HEK293T (cell line): ENCODE measurements at regions not wholly inside any gene's neighbourhood (a gene's known extent, or its start where the extent isn't known, plus 50 kb on each side); places are given as distances from the start of the nearest gene placed in this dataset.

Experiments
- CTCF ChIA-PET: fragments of 350-600 bp; formaldehyde crosslinking; extraction: SDS; loops from one replicate; lab custom pipeline; 2021; ENCODE audit warnings: antibody characterized with exemption, inconsistent platforms; lab: Yijun Ruan, JAX
- POLR2A ChIA-PET: fragments of 350-600 bp; formaldehyde crosslinking; extraction: SDS; loops from one replicate; lab custom pipeline; 2020; ENCODE audit warnings: antibody characterized with exemption, inconsistent platforms; lab: Yijun Ruan, JAX
- DNase-seq: peaks from one replicate; pipeline ENCODE4 v3.0.0; 2012; ENCODE audit warnings: mixed read lengths; ENCODE audit errors: extremely low spot score
- ARNT ChIP-seq: fragments of 450-650 bp; IDR thresholded peaks from 2 replicates; pipeline ENCODE4 v1.6.1; 2017; ENCODE audit warnings: mild to moderate bottlenecking
- BHLHE40 ChIP-seq: fragments of 450-650 bp; IDR thresholded peaks from 2 replicates; pipeline ENCODE4 v1.6.1; 2016; ENCODE audit warnings: mild to moderate bottlenecking, moderate library complexity, borderline replicate concordance
- CTBP1 ChIP-seq: fragments of 450-650 bp; IDR thresholded peaks from 2 replicates; pipeline ENCODE4 v1.6.1; 2016; ENCODE audit warnings: borderline replicate concordance
- ELF4 ChIP-seq: fragments of 450-650 bp; IDR thresholded peaks from 2 replicates; pipeline ENCODE4 v1.6.1; 2017; ENCODE audit warnings: antibody characterized with exemption
- FOXA1 ChIP-seq: fragments of 450-650 bp; IDR thresholded peaks from 2 replicates; pipeline ENCODE4 v1.6.1; 2016; ENCODE audit warnings: mild to moderate bottlenecking
- FOXK2 ChIP-seq: fragments of 450-650 bp; IDR thresholded peaks from 2 replicates; pipeline ENCODE4 v1.6.1; 2016; ENCODE audit warnings: mild to moderate bottlenecking
- FOXM1 ChIP-seq: fragments of 450-650 bp; IDR thresholded peaks from 2 replicates; pipeline ENCODE4 v1.6.1; 2017; ENCODE audit warnings: mild to moderate bottlenecking, borderline replicate concordance
- HDGF ChIP-seq: fragments of 450-650 bp; IDR thresholded peaks from 2 replicates; pipeline ENCODE4 v1.6.1; 2017; ENCODE audit warnings: antibody characterized with exemption, borderline replicate concordance
- L3MBTL2 ChIP-seq: fragments of 450-650 bp; conservative IDR thresholded peaks from 2 replicates; pipeline ENCODE4 v1.6.1; 2016; ENCODE audit warnings: mild to moderate bottlenecking
- LEF1 ChIP-seq: fragments of 450-650 bp; IDR thresholded peaks from 2 replicates; pipeline ENCODE4 v1.6.1; 2017; ENCODE audit warnings: mild to moderate bottlenecking, borderline replicate concordance
- NFRKB ChIP-seq: fragments of 450-650 bp; IDR thresholded peaks from 2 replicates; pipeline ENCODE4 v1.6.1; 2016; ENCODE audit warnings: mild to moderate bottlenecking, moderate library complexity
- PKNOX1 ChIP-seq: fragments of 450-650 bp; IDR thresholded peaks from 2 replicates; pipeline ENCODE4 v1.6.1; 2016
- SP1 ChIP-seq: fragments of 450-650 bp; IDR thresholded peaks from 2 replicates; pipeline ENCODE4 v1.6.1; 2017
- SUZ12 ChIP-seq: fragments of 450-650 bp; IDR thresholded peaks from 2 replicates; pipeline ENCODE4 v1.6.1; 2016; ENCODE audit warnings: mild to moderate bottlenecking
- TARDBP ChIP-seq: fragments of 450-650 bp; IDR thresholded peaks from 2 replicates; pipeline ENCODE4 v1.6.1; 2016
- ZNF384 ChIP-seq: fragments of 450-650 bp; IDR thresholded peaks from 2 replicates; pipeline ENCODE4 v1.6.1; 2016

- no peak for DNase-seq
- ChIA-PET CTCF (interaction anchor here (1.0 kb wide), 1 partner anchor 164 kb away, joined by 3 read pairs; no protein-coding TSS in a partner anchor), POLR2A (no interaction called here)
- TF ChIP-seq PKNOX1 (no peak), FOXK2 (no peak)
Observed at GRCh38 chr13:77828799-77829198, 89.8 kb downstream of the EDNRB start.

GRCh38 chr13:77827332-77827731 is 91.3 kb downstream of the EDNRB start:
- POLR2A ChIA-PET, result no interaction called here
- no peak for DNase-seq
- TF ChIP-seq SUZ12 (no peak), FOXM1 (no peak), SP1 (no peak), FOXA1 (no peak), NFRKB (no peak), CTBP1 (no peak), LEF1 (no peak), TARDBP (no peak), HDGF (no peak), ZNF384 (no peak), L3MBTL2 (no peak), ELF4 (no peak), BHLHE40 (no peak), FOXK2 (no peak), PKNOX1 (no peak)
- CTCF ChIA-PET, result no interaction called here

GRCh38 chr13:77820431-77821149 is 98.0 kb downstream of the EDNRB start:
- CTCF ChIA-PET, result no interaction called here
- TF ChIP-seq L3MBTL2, result no peak
- no peak for TF ChIP-seq PKNOX1
- TF ChIP-seq SUZ12, result no peak
- no peak for TF ChIP-seq FOXK2
- peak; percentile 33 for DNase-seq
- POLR2A ChIA-PET, result no interaction called here

DNA sequence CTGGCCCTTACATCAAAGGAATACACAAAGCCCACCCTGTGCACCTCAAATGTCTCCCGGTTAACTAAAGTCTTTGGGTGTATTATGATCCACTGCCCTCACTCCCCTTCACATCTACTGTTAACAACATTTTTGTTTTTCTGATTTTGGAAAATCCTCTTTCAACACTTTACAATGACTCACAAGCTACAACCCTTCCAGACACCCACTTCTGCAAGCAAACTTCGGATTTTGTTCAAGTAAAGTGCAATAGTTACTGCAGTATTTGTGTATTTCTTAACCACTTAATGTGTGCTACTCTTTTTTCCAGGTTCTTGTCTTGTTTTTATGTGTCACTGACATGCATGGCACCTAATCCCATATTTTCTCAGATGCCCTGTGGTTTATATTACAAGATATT is 101.1 kb downstream of the EDNRB start:
- POLR2A ChIA-PET, result no interaction called here
- CTCF ChIA-PET, result no interaction called here
- no peak for TF ChIP-seq SUZ12
- TF ChIP-seq FOXM1, result no peak
- no peak for TF ChIP-seq ELF4
- TF ChIP-seq CTBP1, result no peak
- TF ChIP-seq PKNOX1, result no peak
- TF ChIP-seq NFRKB, result no peak
- TF ChIP-seq LEF1, result no peak
- no peak for DNase-seq

DNA sequence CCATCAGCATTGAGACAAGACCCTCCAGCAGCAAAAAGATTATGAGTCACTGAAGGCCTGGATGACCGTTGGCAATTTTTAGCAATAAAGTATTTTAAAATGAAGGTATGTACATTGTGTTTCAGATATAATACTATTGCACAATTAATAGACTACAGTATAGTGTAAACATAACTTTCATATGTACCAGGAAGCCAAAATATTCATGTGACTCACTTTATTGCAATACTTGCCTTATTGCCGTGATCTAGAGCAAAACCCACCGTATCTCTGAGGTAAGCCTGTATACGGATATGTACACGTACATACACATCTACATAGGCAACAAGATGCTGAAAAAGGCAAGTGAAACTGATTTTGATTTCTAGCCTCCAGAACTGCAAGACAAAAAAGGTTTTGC is 103.3 kb downstream of the EDNRB start:
- DNase-seq, result no peak
- POLR2A ChIA-PET, result no interaction called here
- TF ChIP-seq BHLHE40 (no peak), FOXK2 (no peak), ELF4 (no peak), ARNT (no peak), SUZ12 (no peak)
- CTCF ChIA-PET, result no interaction called here
